ENCODE measurements at regions not wholly inside any gene's neighbourhood (a gene's known extent, or its start where the extent isn't known, plus 50 kb on each side); places are given as distances from the start of the nearest gene placed in this dataset.
A peak's percentile ranks its signal among the peaks of the same experiment; 100 is the strongest.

- peak in 1 of 2 donors; percentile 72 for ATAC-seq (ENCODE audit: low FRiP score in 2 of 2)
- 36 to 42% methylated on average over 6 of the region's 6 CpGs for WGBS, 2 donors
- H3K4me3 ChIP-seq: no peak overlapping the region
- no peaks in the 10 kb centered on the region for H3K27me3 ChIP-seq
- TF ChIP-seq EP300 (IDR thresholded peaks at IDR 0.05) (no peak), CTCF (IDR thresholded peaks at IDR 0.05) (peak in 4 of 6 experiments; percentile 10 to 31 (median 14))
- peaks cover 0 to 6% (median 0%) of the 10 kb centered on the region in 4 donors for H3K4me1 ChIP-seq
- no peaks in the 10 kb centered on the region for H3K36me3 ChIP-seq
- H3K27ac ChIP-seq: no peak overlapping the region
- no peak for DNase-seq
- no peaks in the 10 kb centered on the region for H3K9me3 ChIP-seq
Observed at GRCh38 chr5:54895816-54896341, 89.5 kb downstream of the ESM1 start.

DNA sequence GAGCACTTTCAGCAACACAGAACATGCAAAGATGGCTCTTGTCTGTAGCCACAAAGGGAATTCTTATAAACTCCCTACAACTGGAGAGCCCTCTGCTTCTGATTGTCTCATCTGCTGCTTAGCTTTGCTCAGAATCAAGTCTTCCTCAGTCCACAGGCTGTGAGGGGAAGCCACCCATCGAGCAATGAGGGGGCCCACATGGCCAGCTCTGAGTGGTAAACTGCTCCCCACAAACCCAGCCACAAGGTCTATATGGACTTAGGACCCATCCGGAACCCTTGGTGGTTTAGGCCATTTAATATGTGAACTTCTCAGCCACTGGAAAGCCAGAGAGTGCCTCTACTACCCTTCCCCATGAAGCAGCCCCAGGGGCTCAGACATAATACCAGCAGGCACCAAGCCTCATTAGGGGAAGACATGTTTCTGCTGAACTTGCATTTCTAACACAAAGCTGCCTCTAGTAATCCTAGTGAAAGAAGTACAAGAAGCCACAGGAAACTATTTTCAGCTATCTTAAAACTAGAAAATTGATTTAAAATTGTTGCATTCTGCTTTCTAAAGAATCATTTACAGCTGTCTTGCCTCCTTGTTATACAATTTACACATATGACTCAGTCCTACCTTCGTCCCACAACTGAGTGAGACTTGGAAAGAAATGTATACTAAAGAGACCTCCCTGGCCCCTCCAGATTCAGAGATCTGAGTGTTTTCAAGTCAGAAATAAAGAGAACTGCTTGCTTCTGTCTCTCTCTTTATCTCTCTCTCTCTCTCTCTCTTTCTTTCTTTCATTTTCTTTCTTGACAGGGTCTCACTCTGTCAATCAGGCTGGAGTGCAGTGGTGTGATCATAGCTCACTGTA is 90.2 kb downstream of the ESM1 start:
- no peak overlapping the region for H3K4me3 ChIP-seq
- no peaks in the 10 kb centered on the region for H3K27me3 ChIP-seq
- H3K4me1 ChIP-seq: peaks cover 0 to 6% (median 0%) of the 10 kb centered on the region in 4 donors
- no peak for TF ChIP-seq POLR2A (IDR thresholded peaks at IDR 0.05)
- no peak for TF ChIP-seq CTCF (IDR thresholded peaks at IDR 0.05)
- no peak for TF ChIP-seq EP300 (IDR thresholded peaks at IDR 0.05)
- no peak for TF ChIP-seq POLR2AphosphoS5 (IDR thresholded peaks at IDR 0.05)
- H3K9me3 ChIP-seq: no peaks in the 10 kb centered on the region
- 69 to 83% methylated on average over 2 to 3 of the region's 3 CpGs for WGBS, 2 donors
- ATAC-seq (ENCODE audit: low FRiP score in 2 of 2) (no peak), DNase-seq (no peak)
- H3K27ac ChIP-seq: no peak overlapping the region
- no peaks in the 10 kb centered on the region for H3K36me3 ChIP-seq

GRCh38 chr5:54889826-54890225 is 95.6 kb downstream of the ESM1 start:
- no peaks in the 10 kb centered on the region for H3K9me3 ChIP-seq
- H3K4me3 ChIP-seq: no peak overlapping the region
- ATAC-seq (ENCODE audit: low FRiP score in 2 of 2) (no peak), DNase-seq (no peak)
- H3K27ac ChIP-seq: no peak overlapping the region
- 35 to 38% methylated on average over 1 of the region's 1 CpG for WGBS, 2 donors
- TF ChIP-seq CTCF (IDR thresholded peaks at IDR 0.05) (no peak), POLR2AphosphoS5 (IDR thresholded peaks at IDR 0.05) (no peak), POLR2A (IDR thresholded peaks at IDR 0.05) (no peak)
- H3K36me3 ChIP-seq: no peaks in the 10 kb centered on the region
- H3K27me3 ChIP-seq: no peaks in the 10 kb centered on the region
- no peaks in the 10 kb centered on the region for H3K4me1 ChIP-seq

GRCh38 chr5:54887663-54888062 is 97.7 kb downstream of the ESM1 start:
- DNase-seq (no peak), ATAC-seq (ENCODE audit: low FRiP score in 2 of 2) (no peak)
- TF ChIP-seq POLR2A (IDR thresholded peaks at IDR 0.05) (no peak), EP300 (IDR thresholded peaks at IDR 0.05) (no peak), POLR2AphosphoS5 (IDR thresholded peaks at IDR 0.05) (no peak), CTCF (IDR thresholded peaks at IDR 0.05) (no peak)
- H3K27me3 ChIP-seq: peaks cover 0 to 14% (median 7%) of the 10 kb centered on the region in 4 donors
- WGBS, 2 donors: 100% methylated on average over 1 of the region's 1 CpG
- H3K27ac ChIP-seq: no peak overlapping the region
- H3K36me3 ChIP-seq: no peaks in the 10 kb centered on the region
- peaks cover 5 to 13% (median 11%) of the 10 kb centered on the region in 4 donors for H3K4me1 ChIP-seq
- H3K4me3 ChIP-seq: no peak overlapping the region
- H3K9me3 ChIP-seq: no peaks in the 10 kb centered on the region
